ENCODE measurements at regions not wholly inside any gene's neighbourhood (a gene's known extent, or its start where the extent isn't known, plus 50 kb on each side); places are given as distances from the start of the nearest gene placed in this dataset.

DNA sequence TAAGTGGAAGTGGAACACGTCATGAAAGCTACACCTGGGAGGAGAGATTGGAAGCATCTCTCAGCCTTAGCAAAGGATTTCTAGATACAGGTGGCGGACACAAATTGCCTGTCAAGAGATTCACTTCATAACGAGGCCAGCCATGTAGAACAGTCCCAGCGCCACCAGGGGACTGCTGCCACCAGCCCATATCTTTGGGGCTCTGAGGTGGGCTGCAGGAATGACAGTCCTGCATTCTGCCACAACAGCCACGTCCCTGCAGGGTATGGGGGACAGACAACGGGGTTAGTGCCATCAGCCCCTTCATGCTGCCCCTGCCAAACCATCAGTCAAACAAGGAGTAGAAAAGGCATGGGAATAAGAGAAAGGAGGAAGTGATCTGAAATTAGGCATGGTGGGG, 81.2 kb upstream of the SASH1 start:
- H3K4me3 Mint-ChIP-seq (ENCODE audit: unreplicated experiment) = no peak overlapping the region
- TF ChIP-seq, protein P1, sequence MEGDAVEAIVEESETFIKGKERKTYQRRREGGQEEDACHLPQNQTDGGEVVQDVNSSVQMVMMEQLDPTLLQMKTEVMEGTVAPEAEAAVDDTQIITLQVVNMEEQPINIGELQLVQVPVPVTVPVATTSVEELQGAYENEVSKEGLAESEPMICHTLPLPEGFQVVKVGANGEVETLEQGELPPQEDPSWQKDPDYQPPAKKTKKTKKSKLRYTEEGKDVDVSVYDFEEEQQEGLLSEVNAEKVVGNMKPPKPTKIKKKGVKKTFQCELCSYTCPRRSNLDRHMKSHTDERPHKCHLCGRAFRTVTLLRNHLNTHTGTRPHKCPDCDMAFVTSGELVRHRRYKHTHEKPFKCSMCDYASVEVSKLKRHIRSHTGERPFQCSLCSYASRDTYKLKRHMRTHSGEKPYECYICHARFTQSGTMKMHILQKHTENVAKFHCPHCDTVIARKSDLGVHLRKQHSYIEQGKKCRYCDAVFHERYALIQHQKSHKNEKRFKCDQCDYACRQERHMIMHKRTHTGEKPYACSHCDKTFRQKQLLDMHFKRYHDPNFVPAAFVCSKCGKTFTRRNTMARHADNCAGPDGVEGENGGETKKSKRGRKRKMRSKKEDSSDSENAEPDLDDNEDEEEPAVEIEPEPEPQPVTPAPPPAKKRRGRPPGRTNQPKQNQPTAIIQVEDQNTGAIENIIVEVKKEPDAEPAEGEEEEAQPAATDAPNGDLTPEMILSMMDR (IDR thresholded peaks at IDR 0.05) = no peak
- no peak overlapping the region for H3K27ac Mint-ChIP-seq (ENCODE audit: unreplicated experiment)
- no peaks in the 10 kb centered on the region for H3K27me3 Mint-ChIP-seq (ENCODE audit: unreplicated experiment)
- H3K4me1 Mint-ChIP-seq (ENCODE audit: unreplicated experiment) = no peaks in the 10 kb centered on the region
- no peak for DNase-seq (ENCODE audit: extremely low spot score, unreplicated experiment)
- no peaks in the 10 kb centered on the region for H3K36me3 Mint-ChIP-seq (ENCODE audit: unreplicated experiment)
- no peaks in the 10 kb centered on the region for H3K9me3 Mint-ChIP-seq (ENCODE audit: unreplicated experiment)

- no peaks in the 10 kb centered on the region for H3K36me3 Mint-ChIP-seq (ENCODE audit: unreplicated experiment)
- DNase-seq (ENCODE audit: extremely low spot score, unreplicated experiment) = no peak
- H3K4me3 Mint-ChIP-seq (ENCODE audit: unreplicated experiment) = no peak overlapping the region
- H3K27me3 Mint-ChIP-seq (ENCODE audit: unreplicated experiment) = no peaks in the 10 kb centered on the region
- TF ChIP-seq, protein P1 (IDR thresholded peaks at IDR 0.05) = no peak
- H3K9me3 Mint-ChIP-seq (ENCODE audit: unreplicated experiment) = no peaks in the 10 kb centered on the region
- no peak overlapping the region for H3K27ac Mint-ChIP-seq (ENCODE audit: unreplicated experiment)
- H3K4me1 Mint-ChIP-seq (ENCODE audit: unreplicated experiment) = peaks cover 7% of the 10 kb centered on the region
Measured at GRCh38 chr6:148263010-148263409, 79.6 kb upstream of the SASH1 start.

GRCh38 chr6:148263961-148264360, 78.7 kb upstream of the SASH1 start:
- no peak for DNase-seq (ENCODE audit: extremely low spot score, unreplicated experiment)
- Mint-ChIP-seq H3K4me1 (ENCODE audit: unreplicated experiment) (peaks cover 15% of the 10 kb centered on the region), H3K36me3 (ENCODE audit: unreplicated experiment) (no peaks in the 10 kb centered on the region), H3K27ac (ENCODE audit: unreplicated experiment) (no peak overlapping the region), H3K9me3 (ENCODE audit: unreplicated experiment) (no peaks in the 10 kb centered on the region), H3K4me3 (ENCODE audit: unreplicated experiment) (no peak overlapping the region), H3K27me3 (ENCODE audit: unreplicated experiment) (no peaks in the 10 kb centered on the region)
- TF ChIP-seq, protein P1 (IDR thresholded peaks at IDR 0.05) = no peak

GRCh38 chr6:148265054-148265453, 77.6 kb upstream of the SASH1 start:
- Mint-ChIP-seq H3K27me3 (ENCODE audit: unreplicated experiment) (no peaks in the 10 kb centered on the region), H3K4me3 (ENCODE audit: unreplicated experiment) (no peak overlapping the region), H3K9me3 (ENCODE audit: unreplicated experiment) (no peaks in the 10 kb centered on the region), H3K36me3 (ENCODE audit: unreplicated experiment) (no peaks in the 10 kb centered on the region), H3K4me1 (ENCODE audit: unreplicated experiment) (peaks cover 21% of the 10 kb centered on the region), H3K27ac (ENCODE audit: unreplicated experiment) (no peak overlapping the region)
- TF ChIP-seq, protein P1 (IDR thresholded peaks at IDR 0.05) = no peak
- no peak for DNase-seq (ENCODE audit: extremely low spot score, unreplicated experiment)

GRCh38 chr6:148269386-148269785, 73.3 kb upstream of the SASH1 start:
- Mint-ChIP-seq H3K9me3 (ENCODE audit: unreplicated experiment) (no peaks in the 10 kb centered on the region), H3K36me3 (ENCODE audit: unreplicated experiment) (no peaks in the 10 kb centered on the region), H3K4me3 (ENCODE audit: unreplicated experiment) (no peak overlapping the region), H3K27me3 (ENCODE audit: unreplicated experiment) (no peaks in the 10 kb centered on the region), H3K4me1 (ENCODE audit: unreplicated experiment) (peaks cover 55% of the 10 kb centered on the region), H3K27ac (ENCODE audit: unreplicated experiment) (peak overlapping the region; percentile 23)
- DNase-seq (ENCODE audit: extremely low spot score, unreplicated experiment) = peak; percentile 8
- TF ChIP-seq, protein P1 (IDR thresholded peaks at IDR 0.05) = no peak

Measured in osteocyte (in vitro differentiated cells).